GM19351 (cell line): ENCODE measurements at regions not wholly inside any gene's neighbourhood (a gene's known extent, or its start where the extent isn't known, plus 50 kb on each side); places are given as distances from the start of the nearest gene placed in this dataset.

Experiments
- ATAC-seq: cut with Tn5 transposase; IDR thresholded peaks from one replicate; pipeline ENCODE4 v1.9.1; 2021; ENCODE audit warnings: mild to moderate bottlenecking, moderate library complexity; ENCODE audit not compliant: unreplicated experiment

GRCh38 chr18:72601944-72602343 is 57.8 kb upstream of the CBLN2 start:
- ATAC-seq = no peak

GRCh38 chr18:72601481-72601880 is 57.3 kb upstream of the CBLN2 start:
- no peak for ATAC-seq
